ENCODE measurements at regions not wholly inside any gene's neighbourhood (a gene's known extent, or its start where the extent isn't known, plus 50 kb on each side); places are given as distances from the start of the nearest gene placed in this dataset.

DNA sequence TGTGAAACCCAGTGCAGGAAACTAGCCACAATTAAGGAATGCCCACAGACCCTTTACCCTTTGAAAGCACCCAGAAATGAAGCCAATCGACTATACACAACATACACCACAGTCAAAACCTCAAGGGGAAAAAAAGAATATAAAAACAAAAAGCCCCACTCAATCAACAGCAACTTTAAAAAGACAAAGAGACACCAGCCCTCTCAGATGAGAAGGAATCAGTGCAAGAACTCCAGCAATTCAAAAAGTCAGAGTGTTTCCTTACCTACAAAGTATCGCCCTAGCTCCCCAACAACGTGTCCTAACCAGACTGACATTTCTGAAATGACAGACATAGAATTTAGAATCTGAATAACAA is 147.7 kb downstream of the CHD1L start:
- H3K4me3 ChIP-seq (ENCODE audit: insufficient read depth, low read depth, low read length) = no peak overlapping the region
- no peak overlapping the region for H3K27ac ChIP-seq (ENCODE audit: insufficient read depth, low read length)
- H3K4me2 ChIP-seq (ENCODE audit: low read depth, low read length) = no peak overlapping the region
- ChIA-PET POLR2A (ENCODE audit: unreplicated experiment) (interaction anchor here (1.3 kb wide), 1 partner anchor 116 kb away, joined by 5 read pairs; no protein-coding TSS in a partner anchor), CTCF (interaction anchor here (0.7 to 1.6 kb wide), 9 partner anchors 8 to 116 kb away, joined by 3 to 15 read pairs (median 3); no protein-coding TSS in a partner anchor)
- no peaks in the 10 kb centered on the region for H3K9me1 ChIP-seq (ENCODE audit: insufficient read depth, low read length)
- no peak for DNase-seq
- H4K8ac ChIP-seq (ENCODE audit: low read depth in 2 of 2, low read length in 2 of 2) = no peak overlapping the region
- no peaks in the 10 kb centered on the region for H3K27me3 ChIP-seq (ENCODE audit: control insufficient read depth, insufficient read depth, low read length)
- H3K23ac ChIP-seq (ENCODE audit: low read depth, low read length) = no peak overlapping the region
- H3K79me1 ChIP-seq (ENCODE audit: low read depth in 1 of 2, low read length in 2 of 2) = no peaks in the 10 kb centered on the region
- no peak overlapping the region for H3K9ac ChIP-seq (ENCODE audit: low read depth, low read length)
- ATAC-seq (ENCODE audit: low read depth) = no peak
- no peaks in the 10 kb centered on the region for H3K9me3 ChIP-seq (ENCODE audit: control insufficient read depth, insufficient read depth, low read length)
- H4K91ac ChIP-seq (ENCODE audit: insufficient read depth, low read depth, low read length) = no peak overlapping the region
- H4K20me1 ChIP-seq (ENCODE audit: insufficient read depth, low read length) = no peaks in the 10 kb centered on the region
- no peak overlapping the region for H3K14ac ChIP-seq (replicated peaks; ENCODE audit: low read depth, low read length)
- no peak overlapping the region for H2BK120ac ChIP-seq (ENCODE audit: low read depth, low read length)
- H3K56ac ChIP-seq (ENCODE audit: extremely low read depth, insufficient read depth, low read length) = no peak overlapping the region
- no peak overlapping the region for H2BK20ac ChIP-seq (ENCODE audit: low read depth, low read length)
- BruUV-seq (replicated peaks) = no TSS peak
- no peak overlapping the region for H3K18ac ChIP-seq (ENCODE audit: low read depth, low read length)
- no peaks in the 10 kb centered on the region for H3K36me3 ChIP-seq (ENCODE audit: control insufficient read depth, insufficient read depth, low read length)
- no peak overlapping the region for H2AK9ac ChIP-seq (replicated peaks; ENCODE audit: low read depth, low read length, poor library complexity)
- TF ChIP-seq MAZ (IDR thresholded peaks at IDR 0.05; ENCODE audit: borderline replicate concordance, low read depth, low read length) = no peak
- TF ChIP-seq, protein P1, sequence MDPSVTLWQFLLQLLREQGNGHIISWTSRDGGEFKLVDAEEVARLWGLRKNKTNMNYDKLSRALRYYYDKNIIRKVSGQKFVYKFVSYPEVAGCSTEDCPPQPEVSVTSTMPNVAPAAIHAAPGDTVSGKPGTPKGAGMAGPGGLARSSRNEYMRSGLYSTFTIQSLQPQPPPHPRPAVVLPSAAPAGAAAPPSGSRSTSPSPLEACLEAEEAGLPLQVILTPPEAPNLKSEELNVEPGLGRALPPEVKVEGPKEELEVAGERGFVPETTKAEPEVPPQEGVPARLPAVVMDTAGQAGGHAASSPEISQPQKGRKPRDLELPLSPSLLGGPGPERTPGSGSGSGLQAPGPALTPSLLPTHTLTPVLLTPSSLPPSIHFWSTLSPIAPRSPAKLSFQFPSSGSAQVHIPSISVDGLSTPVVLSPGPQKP (IDR thresholded peaks at IDR 0.05; ENCODE audit: borderline replicate concordance, low read depth, low read length) = no peak
- TF ChIP-seq FOS (IDR thresholded peaks at IDR 0.05; ENCODE audit: low read depth, low read length) = no peak
- TF ChIP-seq, protein P2, sequence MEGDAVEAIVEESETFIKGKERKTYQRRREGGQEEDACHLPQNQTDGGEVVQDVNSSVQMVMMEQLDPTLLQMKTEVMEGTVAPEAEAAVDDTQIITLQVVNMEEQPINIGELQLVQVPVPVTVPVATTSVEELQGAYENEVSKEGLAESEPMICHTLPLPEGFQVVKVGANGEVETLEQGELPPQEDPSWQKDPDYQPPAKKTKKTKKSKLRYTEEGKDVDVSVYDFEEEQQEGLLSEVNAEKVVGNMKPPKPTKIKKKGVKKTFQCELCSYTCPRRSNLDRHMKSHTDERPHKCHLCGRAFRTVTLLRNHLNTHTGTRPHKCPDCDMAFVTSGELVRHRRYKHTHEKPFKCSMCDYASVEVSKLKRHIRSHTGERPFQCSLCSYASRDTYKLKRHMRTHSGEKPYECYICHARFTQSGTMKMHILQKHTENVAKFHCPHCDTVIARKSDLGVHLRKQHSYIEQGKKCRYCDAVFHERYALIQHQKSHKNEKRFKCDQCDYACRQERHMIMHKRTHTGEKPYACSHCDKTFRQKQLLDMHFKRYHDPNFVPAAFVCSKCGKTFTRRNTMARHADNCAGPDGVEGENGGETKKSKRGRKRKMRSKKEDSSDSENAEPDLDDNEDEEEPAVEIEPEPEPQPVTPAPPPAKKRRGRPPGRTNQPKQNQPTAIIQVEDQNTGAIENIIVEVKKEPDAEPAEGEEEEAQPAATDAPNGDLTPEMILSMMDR (conservative IDR thresholded peaks at IDR 0.05; ENCODE audit: low read depth, low read length) = no peak
- TF ChIP-seq MAFK (IDR thresholded peaks at IDR 0.05; ENCODE audit: low read depth, low read length) = no peak
- no peak for TF ChIP-seq MXI1 (IDR thresholded peaks at IDR 0.05; ENCODE audit: borderline replicate concordance, low read depth, low read length)
- TF ChIP-seq RFX5 (IDR thresholded peaks at IDR 0.05; ENCODE audit: low read depth, low read length) = no peak
- no peak for TF ChIP-seq CHD1 (IDR thresholded peaks at IDR 0.05; ENCODE audit: low read depth, low read length)
- in situ Hi-C loops (cut with MboI; ENCODE audit: low sequenced_read_pairs) (loop anchor here (25.0 kb wide), 1 partner anchor 103 kb away; no protein-coding TSS in a partner anchor), dilution Hi-C loops (cut with HindIII; ENCODE audit: low sequenced_read_pairs, unreplicated experiment) (no loop called here), intact Hi-C loops (cut with micrococcal nuclease) (loop anchor here (2.0 to 5.0 kb wide), 3 partner anchors 117 to 502 kb away; partner anchors contain the start of gene PRKAB2)
- no peak overlapping the region for H2AFZ ChIP-seq (replicated peaks; ENCODE audit: low read length, poor library complexity)
- H2BK5ac ChIP-seq (ENCODE audit: low read depth, low read length, poor library complexity, severe bottlenecking) = no peak overlapping the region
- no peak overlapping the region for H4K5ac ChIP-seq (ENCODE audit: low read depth, low read length)
- no CpG with 5 or more reads among the region's 3 CpGs for WGBS, 2 experiments (ENCODE audit: extremely low coverage in 2 of 2, insufficient read length in 1 of 2)
- no peaks in the 10 kb centered on the region for H3K4me1 ChIP-seq (ENCODE audit: control insufficient read depth, insufficient read depth, low read length)
- no peak overlapping the region for H3K4ac ChIP-seq (ENCODE audit: low read depth, low read length)
- no peak overlapping the region for H2BK15ac ChIP-seq (ENCODE audit: low read depth, low read length)
- H2AK5ac ChIP-seq (ENCODE audit: low read depth, low read length) = no peak overlapping the region
